ENCODE measurements at regions not wholly inside any gene's neighbourhood (a gene's known extent, or its start where the extent isn't known, plus 50 kb on each side); places are given as distances from the start of the nearest gene placed in this dataset.

DNA sequence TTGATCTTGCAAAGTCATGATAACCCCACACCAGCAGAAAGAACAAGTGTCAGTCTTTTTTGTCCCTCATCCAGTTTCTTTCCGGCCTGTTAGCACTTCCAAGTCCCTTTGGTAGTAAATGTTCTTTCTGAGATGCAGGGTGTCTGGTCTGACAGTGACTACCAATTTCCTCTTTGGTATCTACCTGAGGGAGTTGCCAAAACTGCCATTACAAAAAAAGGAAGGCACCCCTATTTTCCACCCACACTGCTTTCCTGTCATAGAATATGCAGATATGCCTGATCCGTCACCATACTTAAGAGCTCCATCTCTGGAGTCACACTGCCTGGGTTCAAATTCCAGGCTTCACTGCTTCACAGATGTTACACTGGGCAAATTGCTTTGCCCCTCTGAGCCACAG lies 72.4 kb downstream of the ZNF281 start:
- Histone ChIP-seq H3K27me3 (no peaks in the 10 kb centered on the region), H3K27ac (no peak overlapping the region), H3K4me3 (no peak overlapping the region), H3K36me3 (no peaks in the 10 kb centered on the region), H3K4me1 (no peaks in the 10 kb centered on the region), H3K9me3 (no peaks in the 10 kb centered on the region)
- no peak for DNase-seq (ENCODE audit: low spot score in 2 of 2)
- no peak for TF ChIP-seq POLR2A (IDR thresholded peaks at IDR 0.05)
- TF ChIP-seq POLR2AphosphoS5 (IDR thresholded peaks at IDR 0.05), result no peak
- no peak for TF ChIP-seq CTCF (IDR thresholded peaks at IDR 0.05)
- TF ChIP-seq EP300 (IDR thresholded peaks at IDR 0.05), result no peak
- 80% methylated on average over 2 of the region's 2 CpGs for WGBS

GRCh38 chr1:200336901-200337391 lies 72.9 kb downstream of the ZNF281 start:
- Histone ChIP-seq H3K9me3 (no peaks in the 10 kb centered on the region), H3K27me3 (no peaks in the 10 kb centered on the region), H3K36me3 (no peaks in the 10 kb centered on the region), H3K27ac (no peak overlapping the region), H3K4me3 (no peak overlapping the region), H3K4me1 (no peaks in the 10 kb centered on the region)
- DNase-seq (ENCODE audit: low spot score in 2 of 2), result no peak
- TF ChIP-seq POLR2A (IDR thresholded peaks at IDR 0.05), result no peak
- no peak for TF ChIP-seq CTCF (IDR thresholded peaks at IDR 0.05)
- no peak for TF ChIP-seq POLR2AphosphoS5 (IDR thresholded peaks at IDR 0.05)
- TF ChIP-seq EP300 (IDR thresholded peaks at IDR 0.05), result no peak
- 29% methylated on average over 4 of the region's 4 CpGs for WGBS

DNA sequence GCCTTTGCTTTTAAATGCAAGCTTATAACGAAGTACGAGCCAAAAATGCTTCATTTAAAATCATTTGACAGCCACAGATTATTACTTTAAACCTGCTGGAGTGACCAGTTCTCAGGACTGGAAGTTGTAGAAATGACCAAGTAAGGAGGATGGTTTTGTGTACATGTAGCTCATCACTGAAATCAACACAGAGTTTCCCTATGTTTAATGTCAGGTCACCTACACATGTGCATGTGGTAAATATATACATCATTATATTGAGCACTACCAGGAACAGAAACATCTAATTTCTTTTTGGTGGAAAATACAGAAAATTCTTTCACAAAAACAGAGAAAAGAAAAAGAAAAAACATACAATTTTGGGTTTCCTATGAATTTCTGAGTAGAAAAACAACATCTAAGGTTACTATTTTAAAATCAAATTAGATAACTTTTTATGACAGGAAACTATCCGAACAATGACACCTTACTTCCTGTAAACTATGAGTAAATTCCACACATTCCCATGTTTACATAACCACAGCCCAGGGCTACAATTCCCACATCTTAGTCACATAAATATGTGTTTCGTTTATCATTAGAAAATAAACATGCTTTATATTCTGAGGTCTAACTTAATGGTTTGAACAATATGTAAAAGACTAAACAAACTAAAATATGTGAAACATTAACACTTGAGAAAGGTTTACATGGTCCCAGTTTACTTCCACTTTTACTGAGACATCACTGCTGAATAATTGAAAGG lies 73.6 kb downstream of the ZNF281 start:
- TF ChIP-seq CTCF (IDR thresholded peaks at IDR 0.05) (no peak), POLR2AphosphoS5 (IDR thresholded peaks at IDR 0.05) (no peak), POLR2A (IDR thresholded peaks at IDR 0.05) (no peak), EP300 (IDR thresholded peaks at IDR 0.05) (no peak)
- Histone ChIP-seq H3K27ac (no peak overlapping the region), H3K27me3 (no peaks in the 10 kb centered on the region), H3K36me3 (no peaks in the 10 kb centered on the region), H3K9me3 (no peaks in the 10 kb centered on the region), H3K4me3 (no peak overlapping the region), H3K4me1 (no peaks in the 10 kb centered on the region)
- 62% methylated on average over 4 of the region's 4 CpGs for WGBS
- no peak for DNase-seq (ENCODE audit: low spot score in 2 of 2)

DNA sequence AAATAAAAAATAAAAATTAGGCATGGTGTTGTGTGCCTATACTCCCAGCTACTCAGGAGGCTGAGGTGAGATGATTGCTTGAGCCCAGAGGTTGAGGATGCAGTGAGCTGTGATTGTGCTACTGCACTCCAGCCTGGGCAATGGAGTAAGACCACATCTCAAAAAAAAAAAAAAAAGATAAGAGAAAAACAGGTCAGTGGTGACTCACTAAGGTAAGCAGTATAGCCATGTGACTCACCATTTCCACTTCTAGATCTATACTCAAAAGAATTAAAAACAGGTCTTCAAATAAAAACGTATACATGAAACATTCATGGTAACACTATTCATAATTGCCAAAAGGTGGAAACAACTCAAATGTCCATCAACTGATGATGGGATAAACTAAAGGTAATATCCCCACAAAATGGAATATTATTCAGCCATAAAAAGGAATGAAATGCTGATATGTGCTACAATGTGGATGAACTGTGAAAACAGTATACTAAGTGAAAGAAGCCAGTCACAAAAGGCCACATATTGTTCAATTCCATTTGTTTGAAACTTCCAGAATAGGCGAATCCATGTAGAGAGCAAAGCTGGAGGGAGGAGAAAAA lies 75.1 kb downstream of the ZNF281 start:
- no peaks in the 10 kb centered on the region for H3K36me3 ChIP-seq
- TF ChIP-seq POLR2AphosphoS5 (IDR thresholded peaks at IDR 0.05), result no peak
- TF ChIP-seq POLR2A (IDR thresholded peaks at IDR 0.05), result no peak
- TF ChIP-seq EP300 (IDR thresholded peaks at IDR 0.05), result no peak
- TF ChIP-seq CTCF (IDR thresholded peaks at IDR 0.05), result no peak
- no peak for DNase-seq (ENCODE audit: low spot score in 2 of 2)
- H3K4me1 ChIP-seq, result no peaks in the 10 kb centered on the region
- no peaks in the 10 kb centered on the region for H3K9me3 ChIP-seq
- H3K4me3 ChIP-seq, result no peak overlapping the region
- no peak overlapping the region for H3K27ac ChIP-seq
- WGBS, result 74% methylated on average over 2 of the region's 2 CpGs
- no peaks in the 10 kb centered on the region for H3K27me3 ChIP-seq

- no peak for TF ChIP-seq POLR2A (IDR thresholded peaks at IDR 0.05)
- no peak for TF ChIP-seq EP300 (IDR thresholded peaks at IDR 0.05)
- no peak for TF ChIP-seq POLR2AphosphoS5 (IDR thresholded peaks at IDR 0.05)
- TF ChIP-seq CTCF (IDR thresholded peaks at IDR 0.05), result no peak
- Histone ChIP-seq H3K4me3 (no peak overlapping the region), H3K4me1 (no peaks in the 10 kb centered on the region), H3K27me3 (peaks cover under 1% of the 10 kb centered on the region), H3K36me3 (no peaks in the 10 kb centered on the region), H3K9me3 (no peaks in the 10 kb centered on the region), H3K27ac (no peak overlapping the region)
- WGBS, result 91% methylated on average over 7 of the region's 7 CpGs
- no peak for DNase-seq (ENCODE audit: low spot score in 2 of 2)
Measured at GRCh38 chr1:200333329-200333728, 76.5 kb downstream of the ZNF281 start.

All from suprapubic skin (tissue), 4 donors.